Keratinocyte (primary cell): ENCODE measurements at regions not wholly inside any gene's neighbourhood (a gene's known extent, or its start where the extent isn't known, plus 50 kb on each side); places are given as distances from the start of the nearest gene placed in this dataset.

Source experiments
- EZH2 ChIP-seq: IDR thresholded peaks from one replicate; pipeline ENCODE4 v1.6.1; 2012; ENCODE audit warnings: inconsistent platforms, mild to moderate bottlenecking, low read length, moderate library complexity
- TF ChIP-seq, protein P1 (sequence below), 3 experiments: IDR thresholded peaks in 1 of 3; conservative IDR thresholded peaks in 1 of 3; optimal IDR thresholded peaks in 1 of 3; 2 replicates in 2 of 3; 3 replicates in 1 of 3; pipeline versions ENCODE3 to v1.5.1; 2011; ENCODE audit warnings: low read length in 3 of 3, mild to moderate bottlenecking in 3 of 3, moderate library complexity in 2 of 3, control low read depth in 1 of 3, inconsistent platforms in 1 of 3; ENCODE audit not compliant: insufficient read depth in 2 of 3; ENCODE audit errors: extremely low read depth in 1 of 3

DNA sequence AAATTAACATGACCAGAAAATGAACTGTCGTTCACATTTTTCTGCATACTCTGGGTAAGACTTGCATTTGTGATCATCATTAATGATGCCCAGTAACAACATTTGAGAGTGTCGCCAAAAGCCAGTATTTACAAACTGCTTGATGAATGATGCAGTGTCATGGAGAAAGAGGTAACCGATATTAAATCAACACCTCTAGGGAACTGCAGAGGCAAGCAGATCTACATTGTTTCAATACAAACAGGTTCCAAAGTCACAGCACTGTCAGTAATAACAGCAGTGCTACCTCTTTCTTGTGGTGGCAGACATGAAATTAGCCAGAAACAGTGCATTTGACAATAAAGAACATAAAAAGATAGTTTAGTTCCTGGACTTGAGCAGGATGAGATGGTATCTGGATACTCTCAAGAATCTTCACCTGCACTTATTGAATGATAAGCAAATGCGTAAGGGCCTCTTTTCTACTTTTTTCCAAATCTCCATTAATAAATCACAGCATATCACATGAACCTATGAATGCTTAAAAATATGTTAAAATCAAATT, 456.6 kb downstream of the ARHGEF28 start:
- TF ChIP-seq, protein P1, sequence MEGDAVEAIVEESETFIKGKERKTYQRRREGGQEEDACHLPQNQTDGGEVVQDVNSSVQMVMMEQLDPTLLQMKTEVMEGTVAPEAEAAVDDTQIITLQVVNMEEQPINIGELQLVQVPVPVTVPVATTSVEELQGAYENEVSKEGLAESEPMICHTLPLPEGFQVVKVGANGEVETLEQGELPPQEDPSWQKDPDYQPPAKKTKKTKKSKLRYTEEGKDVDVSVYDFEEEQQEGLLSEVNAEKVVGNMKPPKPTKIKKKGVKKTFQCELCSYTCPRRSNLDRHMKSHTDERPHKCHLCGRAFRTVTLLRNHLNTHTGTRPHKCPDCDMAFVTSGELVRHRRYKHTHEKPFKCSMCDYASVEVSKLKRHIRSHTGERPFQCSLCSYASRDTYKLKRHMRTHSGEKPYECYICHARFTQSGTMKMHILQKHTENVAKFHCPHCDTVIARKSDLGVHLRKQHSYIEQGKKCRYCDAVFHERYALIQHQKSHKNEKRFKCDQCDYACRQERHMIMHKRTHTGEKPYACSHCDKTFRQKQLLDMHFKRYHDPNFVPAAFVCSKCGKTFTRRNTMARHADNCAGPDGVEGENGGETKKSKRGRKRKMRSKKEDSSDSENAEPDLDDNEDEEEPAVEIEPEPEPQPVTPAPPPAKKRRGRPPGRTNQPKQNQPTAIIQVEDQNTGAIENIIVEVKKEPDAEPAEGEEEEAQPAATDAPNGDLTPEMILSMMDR (optimal IDR thresholded peaks at IDR 0.05 in 1 of 3, IDR thresholded peaks at IDR 0.05 in 1 of 3, conservative IDR thresholded peaks at IDR 0.05 in 1 of 3; ENCODE audit: extremely low read depth in 1 of 3, insufficient read depth in 2 of 3, low read length in 3 of 3), result no peak
- no peak for TF ChIP-seq EZH2
